Ishikawa (cell line): ENCODE measurements at regions not wholly inside any gene's neighbourhood (a gene's known extent, or its start where the extent isn't known, plus 50 kb on each side); places are given as distances from the start of the nearest gene placed in this dataset.

Source experiments
- CEBPB ChIP-seq: IDR thresholded peaks from 2 replicates; pipeline ENCODE4 v1.6.1; 2012
- EP300 ChIP-seq: IDR thresholded peaks from 2 replicates; pipeline ENCODE4 v1.6.1; 2012; ENCODE audit warnings: borderline replicate concordance

GRCh38 chr6:5855787-5856470, 150.8 kb downstream of the NRN1 start:
- TF ChIP-seq EP300 (no peak), CEBPB (no peak)
